GM10266 (cell line): ENCODE measurements at regions not wholly inside any gene's neighbourhood (a gene's known extent, or its start where the extent isn't known, plus 50 kb on each side); places are given as distances from the start of the nearest gene placed in this dataset.
A peak's percentile ranks its signal among the peaks of the same experiment; 100 is the strongest.
"Not testable (repeated sequence)": the region's sequence is repeated elsewhere in the genome, so short reads cannot be mapped to it uniquely, and the experiment has no call there.

ENCODE experiments used
- DNase-seq: peaks from one replicate; pipeline ENCODE4 v3.0.0; 2012; ENCODE audit errors: extremely low spot score
- CTCF ChIP-seq: IDR thresholded peaks from 2 replicates; pipeline ENCODE4 v1.5.1; 2012; ENCODE audit warnings: mild to moderate bottlenecking, low read depth; ENCODE audit not compliant: control insufficient read depth, insufficient read depth; ENCODE audit errors: missing control alignments

GRCh38 chr3:106302451-106303221 lies 433.8 kb upstream of the CBLB start:
- peak; percentile 49 for DNase-seq
- TF ChIP-seq CTCF = no peak

GRCh38 chr3:106303766-106304165 lies 435.0 kb upstream of the CBLB start:
- TF ChIP-seq CTCF = no peak
- no peak for DNase-seq

GRCh38 chr3:106305127-106305526 lies 436.3 kb upstream of the CBLB start:
- no peak for DNase-seq
- no peak for TF ChIP-seq CTCF

DNA sequence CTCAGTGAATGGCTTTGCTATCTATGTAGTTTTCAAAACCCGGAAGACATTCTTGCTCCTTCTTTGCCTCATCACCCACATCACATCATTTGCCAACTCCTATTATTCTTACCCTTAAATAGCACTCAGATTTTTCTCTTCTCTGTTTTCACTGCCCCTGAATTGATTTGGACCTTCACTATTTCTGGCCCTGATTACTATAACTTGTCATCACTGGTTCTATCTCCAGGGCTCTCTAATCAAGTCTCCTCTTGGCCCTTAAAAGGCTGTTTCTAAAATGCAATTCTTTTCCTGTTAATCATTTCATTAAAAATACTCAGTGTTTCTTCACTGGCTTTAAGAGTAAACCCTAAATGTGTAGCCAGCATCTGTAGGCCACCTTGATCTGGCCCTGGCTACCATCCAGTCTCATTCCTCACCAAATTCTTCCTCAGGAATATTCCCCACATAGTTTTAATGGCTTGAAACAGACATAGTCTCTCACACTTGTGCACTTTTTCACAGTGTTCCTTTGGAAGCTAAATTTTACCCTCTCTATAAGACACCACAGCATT lies 437.1 kb upstream of the CBLB start:
- no peak for TF ChIP-seq CTCF
- DNase-seq = no peak

DNA sequence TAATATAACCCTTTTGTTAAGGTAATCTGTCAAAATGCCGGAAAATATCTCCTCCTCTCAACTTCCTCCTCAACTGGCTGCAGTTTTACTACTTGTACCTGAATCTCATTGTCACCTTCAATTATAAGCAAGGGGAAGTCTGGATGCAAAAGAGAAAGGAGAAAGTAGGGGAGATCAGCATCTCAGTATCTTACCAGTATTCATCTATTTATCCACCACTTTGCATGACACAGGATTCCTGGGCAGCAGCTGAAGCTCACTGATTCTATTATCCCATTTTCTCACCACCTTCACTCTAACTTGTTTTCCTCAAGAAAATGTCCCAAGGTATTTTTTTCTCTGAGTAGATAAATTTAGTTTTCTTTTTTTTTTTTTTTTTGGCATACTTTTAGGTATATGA lies 440.5 kb upstream of the CBLB start:
- no peak for TF ChIP-seq CTCF
- DNase-seq = no peak

GRCh38 chr3:106309798-106310197 lies 441.0 kb upstream of the CBLB start:
- DNase-seq = not testable (repeated sequence)

- DNase-seq = no peak
- no peak for TF ChIP-seq CTCF
These were observed 448.6 kb upstream of the CBLB start for GRCh38 chr3:106317141-106318055.

DNA sequence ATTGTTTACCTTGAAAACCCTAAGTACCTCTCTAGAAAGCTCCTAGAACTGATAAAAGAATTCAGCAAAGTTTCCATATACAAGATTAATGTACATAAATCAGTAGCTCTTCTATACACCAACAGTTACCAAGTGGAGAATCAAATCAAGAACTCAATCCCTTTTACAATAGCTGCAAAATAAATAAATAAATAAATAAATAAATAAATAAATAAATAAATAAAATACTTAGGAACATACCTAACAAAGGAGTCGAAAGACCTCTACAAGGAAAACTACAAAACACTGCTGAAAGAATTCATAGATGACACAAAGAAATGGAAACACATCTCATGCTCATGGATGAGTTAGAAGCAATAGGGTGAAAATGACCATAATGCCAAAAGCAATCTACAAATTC lies 452.6 kb upstream of the CBLB start:
- not testable (repeated sequence) for DNase-seq
